CD4-positive, CD25-positive, alpha-beta regulatory T cell (primary cell): ENCODE measurements at regions not wholly inside any gene's neighbourhood (a gene's known extent, or its start where the extent isn't known, plus 50 kb on each side); places are given as distances from the start of the nearest gene placed in this dataset.

Experiments
- ATAC-seq, 2 donors: fragments of 150-1000 bp; cut with Tn5 transposase; one replicate each; pipeline ENCODE4 v1.10.0; 2021; ENCODE audit warnings: low read depth in 2 of 2, moderate number of reproducible peaks in 2 of 2, moderate library complexity in 1 of 2
- DNase-seq, 3 donors: peaks; one replicate each; pipeline versions ENCODE4 v3.0.0 to v3.0.0-alpha.2; 2012 to 2022; ENCODE audit warnings: mixed read lengths in 1 of 3
- H3K27ac ChIP-seq: one replicate; pipeline ENCODE4 v1.7.0; 2013; ENCODE audit warnings: mild to moderate bottlenecking, low read length; ENCODE audit not compliant: insufficient read depth, poor library complexity, severe bottlenecking
- H3K27me3 ChIP-seq: one replicate; pipeline ENCODE4 v1.7.0; 2013; ENCODE audit warnings: low read length; ENCODE audit not compliant: control insufficient read depth, insufficient read depth
- H3K36me3 ChIP-seq: one replicate; pipeline ENCODE4 v1.7.0; 2013; ENCODE audit warnings: mild to moderate bottlenecking, low read length, moderate library complexity; ENCODE audit not compliant: control insufficient read depth, insufficient read depth
- H3K4me1 ChIP-seq: 2 replicates; pipeline ENCODE4 v1.7.0; 2013; ENCODE audit warnings: mild to moderate bottlenecking, low read length; ENCODE audit not compliant: insufficient read depth, control insufficient read depth, poor library complexity, severe bottlenecking
- H3K4me3 ChIP-seq: one replicate; pipeline ENCODE4 v1.7.0; 2013; ENCODE audit warnings: low read depth, mild to moderate bottlenecking, low read length, moderate library complexity
- H3K9me3 ChIP-seq, 2 experiments: 1 replicate in 1 of 2; 2 replicates in 1 of 2; pipeline ENCODE4 v1.7.0; 2013; ENCODE audit warnings: low read length in 2 of 2, mild to moderate bottlenecking in 1 of 2, moderate library complexity in 1 of 2; ENCODE audit not compliant: control insufficient read depth in 2 of 2
- H3K27ac Mint-ChIP-seq, 3 donors: one replicate each; pipeline ENCODE4 v1.8.0; 2020 to 2022; ENCODE audit warnings: mild to moderate bottlenecking in 3 of 3, mixed read lengths in 3 of 3, moderate library complexity in 2 of 3
- H3K27me3 Mint-ChIP-seq: one replicate; pipeline ENCODE4 v1.8.0; 2022; ENCODE audit warnings: mild to moderate bottlenecking, mixed read lengths
- H3K36me3 Mint-ChIP-seq: one replicate; pipeline ENCODE4 v1.8.0; 2020; ENCODE audit warnings: mixed read lengths
- H3K4me1 Mint-ChIP-seq, 4 donors: one replicate each; pipeline ENCODE4 v1.8.0; 2020 to 2022; ENCODE audit warnings: mixed read lengths in 4 of 4, mild to moderate bottlenecking in 1 of 4
- H3K4me3 Mint-ChIP-seq, 4 donors: one replicate each; pipeline ENCODE4 v1.8.0; 2020 to 2022; ENCODE audit warnings: mild to moderate bottlenecking in 4 of 4, mixed read lengths in 4 of 4, moderate library complexity in 3 of 4
- H3K9me3 Mint-ChIP-seq, 7 donors: one replicate each; pipeline ENCODE4 v1.8.0; 2020 to 2022; ENCODE audit warnings: mixed read lengths in 7 of 7, mild to moderate bottlenecking in 3 of 7, moderate library complexity in 2 of 7

GRCh38 chr7:153388611-153389010 is 629.1 kb downstream of the ACTR3B start:
- H3K9me3 ChIP-seq: peaks cover 2 to 10% of the 10 kb centered on the region in 2 experiments
- DNase-seq: no peak

GRCh38 chr7:153389261-153389660 is 629.7 kb downstream of the ACTR3B start:
- Histone ChIP-seq H3K4me1 (no peaks in the 10 kb centered on the region), H3K36me3 (no peaks in the 10 kb centered on the region), H3K27me3 (no peaks in the 10 kb centered on the region), H3K4me3 (no peak overlapping the region), H3K9me3 (peaks cover 2 to 12% of the 10 kb centered on the region in 2 experiments), H3K27ac (no peak overlapping the region)
- ATAC-seq (no peak), DNase-seq (no peak)
- H3K9me3 Mint-ChIP-seq: peaks cover 4 to 34% (median 6%) of the 10 kb centered on the region in 7 donors
- no peaks in the 10 kb centered on the region for H3K4me1 Mint-ChIP-seq
- H3K27ac Mint-ChIP-seq: no peak overlapping the region
- H3K27me3 Mint-ChIP-seq: no peaks in the 10 kb centered on the region
- no peaks in the 10 kb centered on the region for H3K36me3 Mint-ChIP-seq
- H3K4me3 Mint-ChIP-seq: no peak overlapping the region

More at GRCh38 chr7:153388611-153389010, 629.1 kb downstream of the ACTR3B start:
- no peak overlapping the region for H3K27ac Mint-ChIP-seq
- H3K4me3 Mint-ChIP-seq: no peak overlapping the region
- ATAC-seq: no peak
- Histone ChIP-seq H3K27ac (no peak overlapping the region), H3K4me3 (no peak overlapping the region), H3K36me3 (no peaks in the 10 kb centered on the region), H3K27me3 (no peaks in the 10 kb centered on the region), H3K4me1 (no peaks in the 10 kb centered on the region)
- no peaks in the 10 kb centered on the region for H3K27me3 Mint-ChIP-seq
- H3K9me3 Mint-ChIP-seq: peaks cover 2 to 28% (median 6%) of the 10 kb centered on the region in 7 donors
- H3K4me1 Mint-ChIP-seq: no peaks in the 10 kb centered on the region
- no peaks in the 10 kb centered on the region for H3K36me3 Mint-ChIP-seq

- Histone ChIP-seq H3K27me3 (no peaks in the 10 kb centered on the region), H3K4me3 (no peak overlapping the region), H3K27ac (no peak overlapping the region), H3K9me3 (peaks cover 2 to 12% of the 10 kb centered on the region in 2 experiments), H3K36me3 (no peaks in the 10 kb centered on the region), H3K4me1 (no peaks in the 10 kb centered on the region)
- Mint-ChIP-seq H3K27ac (no peak overlapping the region), H3K4me1 (no peaks in the 10 kb centered on the region), H3K9me3 (peaks cover 4 to 34% (median 6%) of the 10 kb centered on the region in 7 donors), H3K4me3 (no peak overlapping the region), H3K36me3 (no peaks in the 10 kb centered on the region), H3K27me3 (no peaks in the 10 kb centered on the region)
- ATAC-seq (no peak), DNase-seq (no peak)
Measured at GRCh38 chr7:153390955-153391354, 631.4 kb downstream of the ACTR3B start.

GRCh38 chr7:153392726-153393125 is 633.2 kb downstream of the ACTR3B start:
- no peaks in the 10 kb centered on the region for H3K27me3 ChIP-seq
- Mint-ChIP-seq H3K27ac (no peak overlapping the region), H3K36me3 (no peaks in the 10 kb centered on the region), H3K9me3 (peaks cover 4 to 30% (median 7%) of the 10 kb centered on the region in 7 donors), H3K4me1 (no peaks in the 10 kb centered on the region), H3K27me3 (no peaks in the 10 kb centered on the region), H3K4me3 (no peak overlapping the region)
- peaks cover 2 to 12% of the 10 kb centered on the region in 2 experiments for H3K9me3 ChIP-seq
- H3K27ac ChIP-seq: no peak overlapping the region
- DNase-seq: no peak
- no peaks in the 10 kb centered on the region for H3K36me3 ChIP-seq
- no peak overlapping the region for H3K4me3 ChIP-seq
- no peaks in the 10 kb centered on the region for H3K4me1 ChIP-seq
- no peak for ATAC-seq

GRCh38 chr7:153393666-153394065 is 634.1 kb downstream of the ACTR3B start:
- Histone ChIP-seq H3K36me3 (no peaks in the 10 kb centered on the region), H3K4me1 (no peaks in the 10 kb centered on the region), H3K9me3 (peaks cover 2 to 12% of the 10 kb centered on the region in 2 experiments), H3K4me3 (no peak overlapping the region), H3K27me3 (no peaks in the 10 kb centered on the region), H3K27ac (no peak overlapping the region)
- H3K4me1 Mint-ChIP-seq: no peaks in the 10 kb centered on the region
- peaks cover 4 to 26% (median 8%) of the 10 kb centered on the region in 7 donors for H3K9me3 Mint-ChIP-seq
- DNase-seq: no peak
- H3K36me3 Mint-ChIP-seq: no peaks in the 10 kb centered on the region
- H3K4me3 Mint-ChIP-seq: no peak overlapping the region
- no peak overlapping the region for H3K27ac Mint-ChIP-seq
- no peaks in the 10 kb centered on the region for H3K27me3 Mint-ChIP-seq
- ATAC-seq: no peak

- Mint-ChIP-seq H3K27me3 (no peaks in the 10 kb centered on the region), H3K36me3 (no peaks in the 10 kb centered on the region), H3K4me3 (no peak overlapping the region), H3K9me3 (peaks cover 0 to 12% (median 4%) of the 10 kb centered on the region in 7 donors), H3K4me1 (no peaks in the 10 kb centered on the region), H3K27ac (no peak overlapping the region)
- H3K27me3 ChIP-seq: no peaks in the 10 kb centered on the region
- H3K9me3 ChIP-seq: peaks cover 0 to 12% of the 10 kb centered on the region in 2 experiments
- H3K4me1 ChIP-seq: no peaks in the 10 kb centered on the region
- no peak for DNase-seq
- ATAC-seq: no peak
- no peak overlapping the region for H3K4me3 ChIP-seq
- no peaks in the 10 kb centered on the region for H3K36me3 ChIP-seq
- no peak overlapping the region for H3K27ac ChIP-seq
Measured at GRCh38 chr7:153396475-153396874, 636.9 kb downstream of the ACTR3B start.

- DNase-seq (no peak), ATAC-seq (no peak)
Measured at GRCh38 chr7:153397459-153397858, 637.9 kb downstream of the ACTR3B start.

GRCh38 chr7:153397906-153398305 is 638.4 kb downstream of the ACTR3B start:
- no peaks in the 10 kb centered on the region for H3K27me3 Mint-ChIP-seq
- Histone ChIP-seq H3K36me3 (no peaks in the 10 kb centered on the region), H3K4me3 (no peak overlapping the region), H3K4me1 (no peaks in the 10 kb centered on the region), H3K27ac (no peak overlapping the region), H3K27me3 (no peaks in the 10 kb centered on the region), H3K9me3 (peaks cover 0 to 9% of the 10 kb centered on the region in 2 experiments)
- H3K4me3 Mint-ChIP-seq: no peak overlapping the region
- no peak for DNase-seq
- no peak for ATAC-seq
- peaks cover 0 to 12% (median 3%) of the 10 kb centered on the region in 7 donors for H3K9me3 Mint-ChIP-seq
- H3K4me1 Mint-ChIP-seq: no peaks in the 10 kb centered on the region
- H3K36me3 Mint-ChIP-seq: no peaks in the 10 kb centered on the region
- H3K27ac Mint-ChIP-seq: no peak overlapping the region

More at GRCh38 chr7:153397459-153397858, 637.9 kb downstream of the ACTR3B start:
- Histone ChIP-seq H3K27me3 (no peaks in the 10 kb centered on the region), H3K27ac (no peak overlapping the region), H3K36me3 (no peaks in the 10 kb centered on the region), H3K4me3 (no peak overlapping the region), H3K4me1 (no peaks in the 10 kb centered on the region), H3K9me3 (peaks cover 0 to 12% of the 10 kb centered on the region in 2 experiments)
- H3K9me3 Mint-ChIP-seq: peaks cover 0 to 12% (median 3%) of the 10 kb centered on the region in 7 donors
- H3K27me3 Mint-ChIP-seq: no peaks in the 10 kb centered on the region
- H3K36me3 Mint-ChIP-seq: no peaks in the 10 kb centered on the region
- no peak overlapping the region for H3K4me3 Mint-ChIP-seq
- H3K27ac Mint-ChIP-seq: no peak overlapping the region
- H3K4me1 Mint-ChIP-seq: no peaks in the 10 kb centered on the region
